Karpas-422 (cell line): ENCODE measurements at regions not wholly inside any gene's neighbourhood (a gene's known extent, or its start where the extent isn't known, plus 50 kb on each side); places are given as distances from the start of the nearest gene placed in this dataset.

ENCODE experiments used
- DNase-seq: peaks from one replicate; pipeline ENCODE4 v3.0.0-alpha.2; 2015
- H2AFZ ChIP-seq: fragments of 200-600 bp; sonication (generic); 2 replicates; pipeline ENCODE4 v1.6.1; 2014; ENCODE audit warnings: antibody characterized with exemption, low read length, mixed read lengths
- H3K27ac ChIP-seq: fragments of 200-600 bp; sonication (generic); 2 replicates; pipeline ENCODE4 v1.5.1; 2014; ENCODE audit warnings: mild to moderate bottlenecking, low read length, moderate library complexity
- H3K27me3 ChIP-seq: fragments of 200-600 bp; sonication (generic); 2 replicates; pipeline ENCODE4 v1.6.1; 2014; ENCODE audit warnings: low read length, mixed read lengths
- H3K36me3 ChIP-seq: fragments of 200-600 bp; sonication (generic); 2 replicates; pipeline ENCODE4 v1.6.1; 2014; ENCODE audit warnings: low read length, mixed read lengths; ENCODE audit not compliant: insufficient read depth
- H3K4me1 ChIP-seq: fragments of 200-600 bp; sonication (generic); 2 replicates; pipeline ENCODE4 v1.6.1; 2014; ENCODE audit warnings: mild to moderate bottlenecking, low read length, mixed read lengths
- H3K4me2 ChIP-seq: fragments of 200-600 bp; sonication (generic); 2 replicates; pipeline ENCODE4 v1.6.1; 2014; ENCODE audit warnings: low read length, low read depth, mild to moderate bottlenecking; ENCODE audit not compliant: poor library complexity, severe bottlenecking
- H3K4me3 ChIP-seq: fragments of 200-600 bp; sonication (generic); 2 replicates; pipeline ENCODE4 v1.5.1; 2014; ENCODE audit warnings: mild to moderate bottlenecking, antibody characterized with exemption, low read length, mixed read lengths
- H3K79me2 ChIP-seq: fragments of 200-600 bp; sonication (generic); 2 replicates; pipeline ENCODE4 v1.6.1; 2014; ENCODE audit warnings: mild to moderate bottlenecking, low read length, mixed read lengths
- H3K9ac ChIP-seq: fragments of 200-600 bp; sonication (generic); 2 replicates; pipeline ENCODE4 v1.6.0; 2014; ENCODE audit warnings: low read length
- H3K9me2 ChIP-seq: fragments of 200-600 bp; sonication (generic), shearing (Covaris generic); replicated peaks from 2 replicates; pipeline ENCODE4 v1.6.0; 2014; ENCODE audit warnings: mild to moderate bottlenecking, low read length, moderate library complexity; ENCODE audit not compliant: insufficient read depth
- H3K9me3 ChIP-seq: fragments of 300-700, 200-600 bp; sonication (generic); 2 replicates; pipeline ENCODE4 v1.6.1; 2014; ENCODE audit warnings: low read length, mixed read lengths
- H4K20me1 ChIP-seq: fragments of 200-600 bp; sonication (generic); 2 replicates; pipeline ENCODE4 v1.6.1; 2014; ENCODE audit warnings: mild to moderate bottlenecking, antibody characterized with exemption, low read length, low read depth; ENCODE audit not compliant: insufficient read depth

GRCh38 chr1:189374816-189375215 is 1102.8 kb downstream of the BRINP3 start:
- Histone ChIP-seq H3K9me2 (no peaks in the 10 kb centered on the region), H3K4me2 (no peak overlapping the region), H3K79me2 (no peaks in the 10 kb centered on the region), H3K9ac (no peak overlapping the region), H2AFZ (no peak overlapping the region), H3K27me3 (no peaks in the 10 kb centered on the region), H3K4me3 (no peak overlapping the region), H3K9me3 (peaks cover 12% of the 10 kb centered on the region; the same call in 1 of the 2 replicates), H3K4me1 (no peaks in the 10 kb centered on the region), H3K36me3 (no peaks in the 10 kb centered on the region), H3K27ac (no peak overlapping the region), H4K20me1 (no peaks in the 10 kb centered on the region)
- DNase-seq, result no peak

- H3K9ac ChIP-seq, result no peak overlapping the region
- H4K20me1 ChIP-seq, result no peaks in the 10 kb centered on the region
- no peak overlapping the region for H2AFZ ChIP-seq
- no peak overlapping the region for H3K4me3 ChIP-seq
- H3K27me3 ChIP-seq, result no peaks in the 10 kb centered on the region
- no peaks in the 10 kb centered on the region for H3K9me2 ChIP-seq
- no peak overlapping the region for H3K4me2 ChIP-seq
- H3K4me1 ChIP-seq, result no peaks in the 10 kb centered on the region
- no peak for DNase-seq
- no peak overlapping the region for H3K27ac ChIP-seq
- H3K9me3 ChIP-seq, result peaks cover 12% of the 10 kb centered on the region
- no peaks in the 10 kb centered on the region for H3K79me2 ChIP-seq
- H3K36me3 ChIP-seq, result no peaks in the 10 kb centered on the region
Measured at GRCh38 chr1:189405419-189405818, 1072.2 kb downstream of the BRINP3 start.

GRCh38 chr1:189409774-189410173 is 1067.9 kb downstream of the BRINP3 start:
- H3K9me3 ChIP-seq, result peaks cover 8% of the 10 kb centered on the region; the same call in 1 of the 2 replicates
- H3K9me2 ChIP-seq, result no peaks in the 10 kb centered on the region
- no peak overlapping the region for H3K27ac ChIP-seq
- no peak overlapping the region for H3K4me2 ChIP-seq
- no peak overlapping the region for H2AFZ ChIP-seq
- no peaks in the 10 kb centered on the region for H3K4me1 ChIP-seq
- H3K27me3 ChIP-seq, result no peaks in the 10 kb centered on the region
- H3K36me3 ChIP-seq, result no peaks in the 10 kb centered on the region
- H3K79me2 ChIP-seq, result no peaks in the 10 kb centered on the region
- no peak overlapping the region for H3K4me3 ChIP-seq
- H4K20me1 ChIP-seq, result no peaks in the 10 kb centered on the region
- no peak overlapping the region for H3K9ac ChIP-seq
- DNase-seq, result no peak

- Histone ChIP-seq H4K20me1 (no peaks in the 10 kb centered on the region), H3K4me1 (no peaks in the 10 kb centered on the region), H3K27me3 (no peaks in the 10 kb centered on the region), H3K4me2 (no peak overlapping the region), H3K79me2 (no peaks in the 10 kb centered on the region), H3K36me3 (no peaks in the 10 kb centered on the region), H2AFZ (no peak overlapping the region), H3K9me2 (no peaks in the 10 kb centered on the region), H3K4me3 (no peak overlapping the region), H3K27ac (no peak overlapping the region), H3K9me3 (peaks cover 23% of the 10 kb centered on the region), H3K9ac (no peak overlapping the region)
- no peak for DNase-seq
Measured at GRCh38 chr1:189424746-189425331, 1052.8 kb downstream of the BRINP3 start.

GRCh38 chr1:189429610-189430009 is 1048.1 kb downstream of the BRINP3 start:
- no peak overlapping the region for H3K4me2 ChIP-seq
- peak; percentile 72 for DNase-seq

GRCh38 chr1:189431447-189431846 is 1046.2 kb downstream of the BRINP3 start:
- Histone ChIP-seq H3K79me2 (no peaks in the 10 kb centered on the region), H3K4me1 (no peaks in the 10 kb centered on the region)

More at GRCh38 chr1:189429610-189430009, 1048.1 kb downstream of the BRINP3 start:
- H3K79me2 ChIP-seq, result no peaks in the 10 kb centered on the region
- peaks cover 22% of the 10 kb centered on the region for H3K9me3 ChIP-seq
- H4K20me1 ChIP-seq, result no peaks in the 10 kb centered on the region
- no peaks in the 10 kb centered on the region for H3K9me2 ChIP-seq
- H3K4me3 ChIP-seq, result no peak overlapping the region
- H3K27ac ChIP-seq, result no peak overlapping the region
- no peaks in the 10 kb centered on the region for H3K27me3 ChIP-seq
- no peak overlapping the region for H3K9ac ChIP-seq
- no peak overlapping the region for H2AFZ ChIP-seq
- no peaks in the 10 kb centered on the region for H3K4me1 ChIP-seq
- no peaks in the 10 kb centered on the region for H3K36me3 ChIP-seq

GRCh38 chr1:189432753-189433152 is 1044.9 kb downstream of the BRINP3 start:
- Histone ChIP-seq H3K9me2 (no peaks in the 10 kb centered on the region), H4K20me1 (no peaks in the 10 kb centered on the region), H2AFZ (no peak overlapping the region), H3K4me1 (no peaks in the 10 kb centered on the region), H3K27ac (no peak overlapping the region), H3K9ac (no peak overlapping the region), H3K9me3 (peaks cover 12% of the 10 kb centered on the region), H3K27me3 (no peaks in the 10 kb centered on the region), H3K79me2 (no peaks in the 10 kb centered on the region), H3K4me2 (no peak overlapping the region), H3K4me3 (no peak overlapping the region), H3K36me3 (no peaks in the 10 kb centered on the region)
- no peak for DNase-seq

More at GRCh38 chr1:189431447-189431846, 1046.2 kb downstream of the BRINP3 start:
- DNase-seq, result no peak
- Histone ChIP-seq H3K9ac (no peak overlapping the region), H3K4me2 (no peak overlapping the region), H3K36me3 (no peaks in the 10 kb centered on the region), H3K27ac (no peak overlapping the region), H3K4me3 (no peak overlapping the region), H2AFZ (no peak overlapping the region), H3K9me3 (peaks cover 18% of the 10 kb centered on the region), H4K20me1 (no peaks in the 10 kb centered on the region), H3K27me3 (no peaks in the 10 kb centered on the region), H3K9me2 (no peaks in the 10 kb centered on the region)

- Histone ChIP-seq H3K36me3 (no peaks in the 10 kb centered on the region), H3K27ac (no peak overlapping the region), H3K9me3 (peaks cover 5% of the 10 kb centered on the region; the same call in 1 of the 2 replicates), H3K27me3 (no peaks in the 10 kb centered on the region), H3K4me2 (no peak overlapping the region), H3K4me3 (no peak overlapping the region), H3K9ac (no peak overlapping the region), H2AFZ (no peak overlapping the region), H3K79me2 (no peaks in the 10 kb centered on the region), H4K20me1 (no peaks in the 10 kb centered on the region), H3K9me2 (no peaks in the 10 kb centered on the region), H3K4me1 (no peaks in the 10 kb centered on the region)
- no peak for DNase-seq
Measured at GRCh38 chr1:189434461-189434860, 1043.2 kb downstream of the BRINP3 start.
